Caco-2 (cell line): ENCODE measurements at regions not wholly inside any gene's neighbourhood (a gene's known extent, or its start where the extent isn't known, plus 50 kb on each side); places are given as distances from the start of the nearest gene placed in this dataset.

Experiments
- BruUV-seq: library from RNA; stranded (reverse); fragments of 400-500 nt; replicated peaks from 2 replicates; lab custom pipeline; 2021; lab: Mats Ljungman, UMichigan
- CTCF ChIA-PET: fragments of 300-600 bp; sonication (Branson Sonifier 250); formaldehyde crosslinking; loops from one replicate; lab custom pipeline; 2022; ENCODE audit warnings: antibody characterized with exemption; lab: Charles Lee
- POLR2A ChIA-PET: fragments of 300-600 bp; sonication (Branson Sonifier 250); formaldehyde crosslinking; loops from one replicate; lab custom pipeline; 2022; ENCODE audit warnings: antibody characterized with exemption; lab: Charles Lee
- DNase-seq, 2 experiments: peaks; one replicate each; pipeline versions ENCODE4 v3.0.0 to v3.0.0-alpha.2; 2020 to 2022
- H3K27me3 ChIP-seq: replicated peaks from 2 replicates; pipeline ENCODE4 v1.6.0; 2011; ENCODE audit warnings: low read length; ENCODE audit not compliant: control insufficient read depth, insufficient read depth
- H3K36me3 ChIP-seq: 2 replicates; pipeline ENCODE4 v1.5.1; 2011; ENCODE audit warnings: low read length; ENCODE audit not compliant: control insufficient read depth, insufficient read depth
- H3K4me1 ChIP-seq: fragments of 250-450 bp; sonication (Bioruptor Pico); 2 replicates; pipeline ENCODE4 v1.5.1; 2020; ENCODE audit warnings: mild to moderate bottlenecking
- H3K4me3 ChIP-seq: 2 replicates; pipeline ENCODE4 v1.5.1; 2011; ENCODE audit warnings: low read depth, mild to moderate bottlenecking, control low read depth, low read length
- H3K9me3 ChIP-seq: fragments of 250-450 bp; sonication (Bioruptor Pico); 2 replicates; pipeline ENCODE4 v1.5.1; 2020; ENCODE audit warnings: mild to moderate bottlenecking, moderate library complexity
- H3K27ac Mint-ChIP-seq: one replicate; pipeline ENCODE4 v1.8.0; 2022; ENCODE audit warnings: mixed read lengths; ENCODE audit not compliant: unreplicated experiment
- H3K27me3 Mint-ChIP-seq: one replicate; pipeline ENCODE4 v1.8.0; 2022; ENCODE audit warnings: mixed read lengths; ENCODE audit not compliant: insufficient read depth, unreplicated experiment
- H3K36me3 Mint-ChIP-seq: one replicate; pipeline ENCODE4 v1.8.0; 2022; ENCODE audit warnings: mild to moderate bottlenecking, mixed read lengths; ENCODE audit not compliant: insufficient read depth, unreplicated experiment
- H3K4me1 Mint-ChIP-seq: one replicate; pipeline ENCODE4 v1.8.0; 2022; ENCODE audit warnings: low read depth, mixed read lengths; ENCODE audit not compliant: unreplicated experiment
- H3K4me3 Mint-ChIP-seq: one replicate; pipeline ENCODE4 v1.8.0; 2022; ENCODE audit warnings: mild to moderate bottlenecking, moderate library complexity, mixed read lengths; ENCODE audit not compliant: unreplicated experiment
- H3K9me3 Mint-ChIP-seq: one replicate; pipeline ENCODE4 v1.8.0; 2022; ENCODE audit warnings: mixed read lengths; ENCODE audit not compliant: unreplicated experiment
- CTCF ChIP-seq, 2 experiments: fragments of 200-600 bp in 1 of 2; IDR thresholded peaks; 1 replicate in 1 of 2; 2 replicates in 1 of 2; pipeline versions ENCODE4 v1.5.1 to v1.8.0; 2011 to 2022; ENCODE audit warnings: antibody characterized with exemption in 1 of 2, control low read depth in 1 of 2, inconsistent platforms in 1 of 2, low read depth in 1 of 2, low read length in 1 of 2, mild to moderate bottlenecking in 1 of 2, moderate library complexity in 1 of 2; ENCODE audit not compliant: insufficient read depth in 1 of 2, severe bottlenecking in 1 of 2, unreplicated experiment in 1 of 2
- intact Hi-C: fragments of 100-400 bp; cut with micrococcal nuclease; formaldehyde crosslinking; loops from one replicate; pipeline ENCODE4 v1.10.0; 2022; ENCODE audit not compliant: unreplicated experiment

DNA sequence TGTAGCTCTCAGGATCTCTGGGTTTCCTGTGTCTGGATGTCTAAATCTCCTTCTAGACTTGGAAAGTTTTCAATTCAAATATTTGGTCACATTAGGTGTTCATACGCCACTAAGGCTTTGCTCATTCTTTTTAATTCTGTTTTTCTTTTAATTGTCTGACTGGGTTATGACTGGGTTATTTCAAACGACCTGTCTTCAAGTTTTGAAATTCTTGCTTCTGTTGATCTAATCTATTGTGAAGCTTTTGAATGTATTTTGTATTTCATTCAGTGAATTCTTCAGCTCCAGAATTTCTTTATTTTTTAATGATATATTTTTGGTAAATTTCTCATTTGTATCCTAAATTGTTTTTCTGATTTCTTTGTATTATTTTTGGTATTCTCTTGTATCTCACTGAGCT, 81.0 kb upstream of the PCDH10 start:
- no peak overlapping the region for H3K27ac Mint-ChIP-seq
- intact Hi-C loops = no loop called here
- no peaks in the 10 kb centered on the region for H3K36me3 Mint-ChIP-seq

GRCh38 chr4:133081246-133081645, 67.8 kb upstream of the PCDH10 start:
- Mint-ChIP-seq H3K9me3 (peaks cover 13% of the 10 kb centered on the region), H3K27me3 (no peaks in the 10 kb centered on the region), H3K4me3 (no peak overlapping the region), H3K36me3 (no peaks in the 10 kb centered on the region), H3K27ac (no peak overlapping the region), H3K4me1 (no peaks in the 10 kb centered on the region)
- H3K36me3 ChIP-seq = no peaks in the 10 kb centered on the region
- no peaks in the 10 kb centered on the region for H3K4me1 ChIP-seq
- TF ChIP-seq CTCF (IDR thresholded peaks at IDR 0.05; ENCODE audit: insufficient read depth in 1 of 2, low read depth in 1 of 2, low read length in 1 of 2, severe bottlenecking in 1 of 2, unreplicated experiment in 1 of 2) = no peak
- no peaks in the 10 kb centered on the region for H3K27me3 ChIP-seq
- intact Hi-C loops = no loop called here
- H3K9me3 ChIP-seq = no peaks in the 10 kb centered on the region
- no peak for DNase-seq
- BruUV-seq = no TSS peak
- CTCF ChIA-PET = no interaction called here
- no peak overlapping the region for H3K4me3 ChIP-seq
- POLR2A ChIA-PET = no interaction called here

More for the DNA sequence above, 81.0 kb upstream of the PCDH10 start:
- Histone ChIP-seq H3K27me3 (no peaks in the 10 kb centered on the region), H3K36me3 (no peaks in the 10 kb centered on the region), H3K4me3 (no peak overlapping the region), H3K4me1 (no peaks in the 10 kb centered on the region), H3K9me3 (0 out of 2 replicates have a peak, but pooled peaks cover 3% of the 10 kb centered on the region)
- Mint-ChIP-seq H3K4me3 (no peak overlapping the region), H3K9me3 (peaks cover 51% of the 10 kb centered on the region), H3K4me1 (no peaks in the 10 kb centered on the region), H3K27me3 (no peaks in the 10 kb centered on the region)
- ChIA-PET POLR2A (no interaction called here), CTCF (no interaction called here)
- no TSS peak for BruUV-seq
- no peak for DNase-seq
- TF ChIP-seq CTCF (IDR thresholded peaks at IDR 0.05; ENCODE audit: insufficient read depth in 1 of 2, low read depth in 1 of 2, low read length in 1 of 2, severe bottlenecking in 1 of 2, unreplicated experiment in 1 of 2) = no peak

DNA sequence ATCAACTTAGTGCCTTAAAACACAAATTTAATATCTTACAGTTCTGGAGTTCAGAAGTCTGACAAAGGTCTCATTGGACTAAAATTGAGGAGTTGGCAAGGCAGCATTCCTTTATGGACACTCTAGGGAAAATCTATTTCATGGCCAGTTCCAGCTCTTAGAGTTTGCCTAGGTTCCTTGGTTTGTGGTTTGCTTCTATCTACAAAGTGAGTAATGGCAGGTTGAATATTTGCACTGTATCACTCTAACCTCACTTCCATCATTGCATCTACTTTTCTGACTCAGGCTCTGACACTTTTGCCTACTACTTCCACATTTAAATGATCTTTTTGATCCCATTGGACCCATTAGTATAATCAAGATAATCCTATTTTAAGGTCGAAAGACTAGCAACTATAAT, 64.7 kb upstream of the PCDH10 start:
- BruUV-seq = no TSS peak
- intact Hi-C loops = no loop called here
- no peak for TF ChIP-seq CTCF (IDR thresholded peaks at IDR 0.05; ENCODE audit: insufficient read depth in 1 of 2, low read depth in 1 of 2, low read length in 1 of 2, severe bottlenecking in 1 of 2, unreplicated experiment in 1 of 2)

More for the DNA sequence above, 64.7 kb upstream of the PCDH10 start:
- Histone ChIP-seq H3K36me3 (no peaks in the 10 kb centered on the region), H3K4me3 (no peak overlapping the region), H3K4me1 (no peaks in the 10 kb centered on the region), H3K9me3 (no peaks in the 10 kb centered on the region), H3K27me3 (no peaks in the 10 kb centered on the region)
- DNase-seq = no peak
- no peaks in the 10 kb centered on the region for H3K9me3 Mint-ChIP-seq
- no peaks in the 10 kb centered on the region for H3K36me3 Mint-ChIP-seq
- ChIA-PET POLR2A (no interaction called here), CTCF (no interaction called here)
- H3K4me3 Mint-ChIP-seq = no peak overlapping the region
- no peak overlapping the region for H3K27ac Mint-ChIP-seq
- no peaks in the 10 kb centered on the region for H3K4me1 Mint-ChIP-seq
- no peaks in the 10 kb centered on the region for H3K27me3 Mint-ChIP-seq
